Cerebellar cortex (tissue), 1 donor: ENCODE measurements at regions not wholly inside any gene's neighbourhood (a gene's known extent, or its start where the extent isn't known, plus 50 kb on each side); places are given as distances from the start of the nearest gene placed in this dataset.
A peak's percentile ranks its signal among the peaks of the same experiment; 100 is the strongest.
"Not testable (repeated sequence)": the region's sequence is repeated elsewhere in the genome, so short reads cannot be mapped to it uniquely, and the experiment has no call there.

Experiments
- DNase-seq: peaks from one replicate; pipeline ENCODE4 v3.0.0-alpha.2; 2015; ENCODE audit warnings: low spot score

GRCh38 chr11:7874056-7874455 lies 57.0 kb downstream of the OR10A6 start:
- no peak for DNase-seq

- no peak for DNase-seq
These were observed 58.2 kb downstream of the OR10A6 start for GRCh38 chr11:7872890-7873289.

GRCh38 chr11:7871056-7871455 lies 60.0 kb downstream of the OR10A6 start:
- DNase-seq: no peak

- no peak for DNase-seq
These were observed 61.6 kb downstream of the OR10A6 start for GRCh38 chr11:7869467-7869866.

GRCh38 chr11:7861292-7861691 lies 64.5 kb upstream of the OR5P2 start:
- not testable (repeated sequence) for DNase-seq

- DNase-seq: not testable (repeated sequence)
These were observed 64.1 kb upstream of the OR5P2 start for GRCh38 chr11:7860844-7861243.

- DNase-seq: no peak
These were observed 61.3 kb upstream of the OR5P2 start for GRCh38 chr11:7858006-7858405.

- DNase-seq: peak; percentile 59
These were observed 54.6 kb upstream of the OR5P2 start for GRCh38 chr11:7851391-7851790.

GRCh38 chr11:7849018-7849417 lies 52.3 kb upstream of the OR5P2 start:
- no peak for DNase-seq
